GM06990 (cell line): ENCODE measurements at regions not wholly inside any gene's neighbourhood (a gene's known extent, or its start where the extent isn't known, plus 50 kb on each side); places are given as distances from the start of the nearest gene placed in this dataset.

ENCODE experiments used
- DNase-seq: peaks from one replicate; pipeline ENCODE4 v3.0.0-alpha.2; 2011; ENCODE audit not compliant: insufficient read length; ENCODE audit errors: extremely low read depth
- H3K27me3 ChIP-seq: replicated peaks from 2 replicates; pipeline ENCODE4 v1.6.0; 2011; ENCODE audit warnings: low read length; ENCODE audit not compliant: control insufficient read depth, insufficient read depth
- H3K36me3 ChIP-seq: 2 replicates; pipeline ENCODE4 v1.5.1; 2011; ENCODE audit warnings: low read length; ENCODE audit not compliant: control insufficient read depth, insufficient read depth
- H3K4me3 ChIP-seq: replicated peaks from 2 replicates; pipeline ENCODE4 v1.5.1; 2011; ENCODE audit warnings: low read depth, mild to moderate bottlenecking, control low read depth, low read length
- CTCF ChIP-seq: IDR thresholded peaks from 2 replicates; pipeline ENCODE4 v1.5.1; 2011; ENCODE audit warnings: low read length, control low read depth, mild to moderate bottlenecking, inconsistent platforms; ENCODE audit not compliant: insufficient read depth, poor library complexity, severe bottlenecking

DNA sequence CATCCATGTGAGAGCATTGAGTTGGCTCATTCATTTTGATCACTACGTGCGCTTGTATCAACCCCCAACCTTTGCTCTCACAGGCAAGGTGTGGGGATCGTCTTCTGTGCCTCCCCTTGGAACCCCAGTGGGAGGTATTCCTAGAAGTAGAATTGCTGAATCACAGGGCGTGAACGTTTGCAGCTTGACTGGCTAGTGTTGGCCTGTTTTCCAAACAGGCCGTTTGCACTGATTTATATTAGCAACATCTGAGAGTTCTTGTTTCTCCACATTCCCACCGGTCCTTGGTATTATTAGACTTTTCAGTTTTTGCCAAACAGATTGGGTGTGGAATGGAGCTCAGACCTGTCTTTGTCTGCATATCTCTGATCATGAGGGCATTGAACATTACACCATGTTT lies 288.6 kb upstream of the PWP1 start:
- DNase-seq: no peak
- H3K4me3 ChIP-seq: no peak overlapping the region
- no peaks in the 10 kb centered on the region for H3K27me3 ChIP-seq
- no peaks in the 10 kb centered on the region for H3K36me3 ChIP-seq
- no peak for TF ChIP-seq CTCF

DNA sequence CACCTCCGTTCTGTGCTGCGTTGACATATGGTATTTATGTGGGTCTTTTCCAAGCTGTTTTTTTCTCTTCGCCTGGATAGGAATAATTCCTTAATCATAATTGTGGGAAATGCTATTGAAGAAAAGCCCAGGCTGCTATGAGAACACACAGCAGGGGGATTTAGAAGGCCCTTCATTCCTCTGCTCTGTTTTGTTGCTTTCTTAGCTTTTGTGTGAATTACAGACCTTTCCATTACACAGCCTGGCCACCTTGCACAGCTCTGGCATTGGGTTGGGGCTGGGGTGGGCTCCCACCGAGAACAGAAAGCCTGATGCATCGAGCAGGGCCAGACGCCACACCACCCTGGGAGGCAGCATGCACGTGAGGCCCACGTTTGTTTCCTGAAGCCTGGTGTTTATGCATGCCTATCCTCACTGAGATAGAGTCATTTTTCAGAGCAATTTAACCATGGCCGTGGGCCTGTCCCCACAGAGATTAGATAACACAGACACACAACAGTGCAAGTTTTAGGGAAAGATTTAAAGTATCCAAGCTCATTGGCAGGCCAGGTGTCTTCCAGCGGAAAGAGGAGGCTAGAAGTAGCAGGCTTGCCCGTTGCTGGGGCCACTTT lies 287.6 kb upstream of the PWP1 start:
- H3K4me3 ChIP-seq: no peak overlapping the region
- no peaks in the 10 kb centered on the region for H3K36me3 ChIP-seq
- TF ChIP-seq CTCF: no peak
- no peaks in the 10 kb centered on the region for H3K27me3 ChIP-seq
- no peak for DNase-seq

DNA sequence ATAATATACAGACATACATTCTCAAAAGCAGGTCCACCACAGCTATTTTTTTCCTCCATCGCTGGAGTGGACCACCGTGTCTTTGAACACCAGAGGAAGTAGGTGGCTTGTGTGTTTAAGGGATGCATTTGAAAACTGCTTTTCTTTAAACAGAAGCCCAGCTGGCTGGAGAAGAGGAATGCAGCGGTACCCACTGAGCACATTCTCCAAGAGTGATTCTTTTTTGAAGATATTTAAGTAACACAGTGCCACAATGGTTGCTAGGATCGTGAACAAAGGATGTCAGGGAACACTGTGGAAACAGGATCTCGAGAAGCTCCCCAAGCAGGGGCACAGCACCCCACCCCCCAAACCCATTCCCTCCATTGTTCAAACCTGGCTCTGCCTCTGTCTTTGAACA lies 286.6 kb upstream of the PWP1 start:
- Histone ChIP-seq H3K36me3 (no peaks in the 10 kb centered on the region), H3K27me3 (no peaks in the 10 kb centered on the region), H3K4me3 (no peak overlapping the region)
- no peak for DNase-seq
- no peak for TF ChIP-seq CTCF

GRCh38 chr12:107400686-107401447 lies 284.7 kb upstream of the PWP1 start:
- DNase-seq: no peak
- no peak overlapping the region for H3K4me3 ChIP-seq
- no peaks in the 10 kb centered on the region for H3K27me3 ChIP-seq
- H3K36me3 ChIP-seq: no peaks in the 10 kb centered on the region
- no peak for TF ChIP-seq CTCF

DNA sequence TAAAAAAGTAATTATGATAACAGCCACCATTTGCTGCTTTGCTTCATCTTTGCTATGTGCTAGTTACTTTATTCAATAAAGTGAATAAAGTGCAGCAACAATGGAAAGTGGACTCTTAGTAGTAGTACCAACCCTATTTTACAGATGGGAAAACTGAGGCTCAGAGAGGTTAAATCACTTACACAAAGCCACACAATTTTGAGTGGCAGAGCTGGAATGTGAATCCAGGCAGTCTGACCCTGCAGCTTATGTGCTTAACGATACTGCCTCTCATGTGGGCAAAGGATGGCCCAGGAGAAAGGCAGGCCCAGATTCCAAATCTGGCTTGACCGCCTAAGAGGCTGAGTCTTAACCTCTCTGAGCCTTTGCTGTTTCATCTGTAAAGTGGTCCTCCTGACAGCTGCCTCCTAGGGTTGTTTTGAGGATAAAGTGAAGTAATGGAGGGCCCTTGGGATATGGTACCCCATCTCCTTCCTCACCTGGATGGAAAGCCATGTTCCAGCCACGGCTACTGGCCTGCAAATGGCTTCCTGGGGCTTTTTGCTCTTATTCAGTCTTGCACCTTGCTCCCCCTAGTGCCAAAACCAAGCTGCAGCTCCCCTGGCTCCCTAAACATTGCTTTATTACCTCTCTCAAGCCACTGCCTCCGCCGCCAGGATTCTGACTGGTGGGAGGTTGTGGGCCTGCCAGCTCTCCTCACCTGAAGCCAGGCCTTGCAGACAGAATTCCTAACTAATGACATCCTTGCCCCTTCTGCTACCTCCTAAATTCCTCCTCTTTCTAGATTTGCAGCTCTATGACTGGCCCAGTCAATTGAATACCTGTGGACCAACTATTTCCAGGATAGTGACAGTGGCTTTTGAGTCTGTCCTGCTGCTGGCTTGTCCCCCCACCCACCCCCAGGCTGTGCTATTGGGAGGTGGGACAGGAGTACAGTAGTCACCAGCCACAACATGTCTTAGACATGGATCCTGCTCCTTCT lies 283.3 kb upstream of the PWP1 start:
- peak; percentile 79 for TF ChIP-seq CTCF
- DNase-seq: no peak
- Histone ChIP-seq H3K27me3 (no peaks in the 10 kb centered on the region), H3K36me3 (no peaks in the 10 kb centered on the region), H3K4me3 (no peak overlapping the region)
